PC-3 (cell line): ENCODE measurements at regions not wholly inside any gene's neighbourhood (a gene's known extent, or its start where the extent isn't known, plus 50 kb on each side); places are given as distances from the start of the nearest gene placed in this dataset.

Experiments used
- ATAC-seq: fragments of 200-7000 bp; cut with Tn5 transposase; 2 replicates; pipeline ENCODE4 v1.9.1; 2020; ENCODE audit warnings: mild to moderate bottlenecking, moderate library complexity
- BruUV-seq: library from RNA; stranded (reverse); fragments of 400-500 nt; replicated peaks from 2 replicates; lab custom pipeline; 2021; lab: Mats Ljungman, UMichigan
- CTCF ChIA-PET: fragments of 300-600 bp; sonication (Branson Sonifier 250); formaldehyde crosslinking; loops from one replicate; lab custom pipeline; 2022; ENCODE audit warnings: antibody characterized with exemption; lab: Charles Lee
- POLR2A ChIA-PET: fragments of 300-600 bp; sonication (Branson Sonifier 250); formaldehyde crosslinking; loops from one replicate; lab custom pipeline; 2022; ENCODE audit warnings: antibody characterized with exemption; ENCODE audit not compliant: unreplicated experiment; lab: Charles Lee
- DNase-seq: peaks from one replicate; pipeline ENCODE4 v3.0.0-alpha.2; 2015
- H2AFZ ChIP-seq: fragments of 300-600 bp; sonication (generic); 2 replicates; pipeline ENCODE4 v1.6.0; 2016; ENCODE audit warnings: antibody characterized with exemption, low read length
- H3F3A ChIP-seq: fragments of 300-600 bp; sonication (generic); one replicate; pipeline ENCODE4 v1.6.0; 2017; ENCODE audit warnings: antibody characterized with exemption, low read length, control low read depth, mild to moderate bottlenecking; ENCODE audit not compliant: unreplicated experiment
- H3K27ac ChIP-seq: fragments of 300-600 bp; sonication (generic); 2 replicates; pipeline ENCODE4 v1.5.1; 2016; ENCODE audit warnings: mild to moderate bottlenecking, low read length
- H3K27me3 ChIP-seq: fragments of 300-600 bp; sonication (generic); 2 replicates; pipeline ENCODE4 v1.6.1; 2016; ENCODE audit warnings: low read length, mixed read lengths
- H3K36me3 ChIP-seq: fragments of 300-600 bp; sonication (generic); 2 replicates; pipeline ENCODE4 v1.6.1; 2016; ENCODE audit warnings: low read depth, mixed run types, low read length, mixed read lengths
- H3K4me1 ChIP-seq: fragments of 300-600 bp; sonication (generic); 2 replicates; pipeline ENCODE4 v1.5.1; 2016; ENCODE audit warnings: low read length; ENCODE audit not compliant: insufficient read depth
- H3K4me2 ChIP-seq: fragments of 300-600 bp; sonication (generic); 2 replicates; pipeline ENCODE4 v1.6.0; 2016; ENCODE audit warnings: low read length
- H3K4me3 ChIP-seq: fragments of 300-600 bp; sonication (generic); 2 replicates; pipeline ENCODE4 v1.5.1; 2016; ENCODE audit warnings: mild to moderate bottlenecking, low read length, mixed read lengths
- H3K79me2 ChIP-seq: fragments of 300-600 bp; sonication (generic); 2 replicates; pipeline ENCODE4 v1.6.1; 2017; ENCODE audit warnings: low read length, mixed read lengths
- H3K9ac ChIP-seq: fragments of 300-600 bp; sonication (generic); 2 replicates; pipeline ENCODE4 v1.6.0; 2016; ENCODE audit warnings: mild to moderate bottlenecking, low read length
- H3K9me2 ChIP-seq: fragments of 300-600 bp; sonication (generic); replicated peaks from 2 replicates; pipeline ENCODE4 v1.6.1; 2016; ENCODE audit warnings: mixed run types, low read length, mixed read lengths
- H3K9me3 ChIP-seq: fragments of 300-600 bp; sonication (generic); 2 replicates; pipeline ENCODE4 v1.6.1; 2016; ENCODE audit warnings: low read length, mixed read lengths
- H4K20me1 ChIP-seq: fragments of 300-600 bp; sonication (generic); 2 replicates; pipeline ENCODE4 v1.6.1; 2016; ENCODE audit warnings: low read length, mixed read lengths
- CTCF ChIP-seq: fragments of 300-600 bp; sonication (generic); conservative IDR thresholded peaks from 2 replicates; pipeline ENCODE4 v1.5.1; 2017; ENCODE audit warnings: antibody characterized with exemption, low read depth, mild to moderate bottlenecking, low read length
- EZH2 ChIP-seq: fragments of 300-600 bp; sonication (generic); IDR thresholded peaks from one replicate; pipeline ENCODE4 v1.6.1; 2017; ENCODE audit warnings: antibody characterized with exemption, mild to moderate bottlenecking, low read length; ENCODE audit not compliant: unreplicated experiment
- EZH2phosphoT487 ChIP-seq: fragments of 300-600 bp; sonication (generic); IDR thresholded peaks from 2 replicates; pipeline ENCODE4 v1.6.1; 2018; ENCODE audit warnings: mild to moderate bottlenecking, antibody characterized with exemption, low read length, borderline replicate concordance
- intact Hi-C: fragments of 100-400 bp; cut with micrococcal nuclease; formaldehyde crosslinking; loops from 2 replicates; pipeline ENCODE4 v1.9.0; 2023

GRCh38 chrX:78383594-78383993 lies 56.2 kb upstream of the CYSLTR1 start:
- Histone ChIP-seq H3K27me3 (no peaks in the 10 kb centered on the region), H2AFZ (no peak overlapping the region), H3K27ac (peak overlapping the region; percentile 73), H3K36me3 (no peaks in the 10 kb centered on the region), H3F3A (no peaks in the 10 kb centered on the region), H3K9me2 (no peaks in the 10 kb centered on the region), H3K4me2 (no peak overlapping the region), H3K9me3 (no peaks in the 10 kb centered on the region), H3K9ac (no peak overlapping the region; the same call in 1 of the 2 replicates), H3K4me3 (no peak overlapping the region), H4K20me1 (no peaks in the 10 kb centered on the region), H3K4me1 (peaks cover 27% of the 10 kb centered on the region), H3K79me2 (no peaks in the 10 kb centered on the region)
- no TSS peak for BruUV-seq
- DNase-seq = no peak
- ChIA-PET CTCF (no interaction called here), POLR2A (no interaction called here)
- intact Hi-C loops = no loop called here
- TF ChIP-seq EZH2phosphoT487 = no peak
- no peak for TF ChIP-seq EZH2
- no peak for TF ChIP-seq CTCF
- no peak for ATAC-seq

- H3F3A ChIP-seq = no peaks in the 10 kb centered on the region
- no TSS peak for BruUV-seq
- intact Hi-C loops = loop anchor here (5.0 to 10.0 kb wide), 5 partner anchors 46 to 256 kb away; no protein-coding TSS in a partner anchor
- H2AFZ ChIP-seq = no peak overlapping the region
- H3K9me2 ChIP-seq = no peaks in the 10 kb centered on the region
- H3K36me3 ChIP-seq = no peaks in the 10 kb centered on the region
- H3K4me3 ChIP-seq = no peak overlapping the region
- ChIA-PET CTCF (interaction anchor here (0.6 kb wide), 1 partner anchor 213 kb away, joined by 3 read pairs; no protein-coding TSS in a partner anchor), POLR2A (no interaction called here)
- H3K79me2 ChIP-seq = no peaks in the 10 kb centered on the region
- H3K4me2 ChIP-seq = peak overlapping the region; percentile 51
- no peaks in the 10 kb centered on the region for H3K9me3 ChIP-seq
- peak overlapping the region; percentile 23; the same call in 1 of the 2 replicates for H3K9ac ChIP-seq
- no peaks in the 10 kb centered on the region for H3K27me3 ChIP-seq
- DNase-seq (peak; percentile 51), ATAC-seq (no peak)
- no peaks in the 10 kb centered on the region for H4K20me1 ChIP-seq
- peaks cover 43% of the 10 kb centered on the region for H3K4me1 ChIP-seq
- H3K27ac ChIP-seq = peak overlapping the region; percentile 76
- TF ChIP-seq EZH2 (no peak), EZH2phosphoT487 (no peak), CTCF (no peak)
Observed at GRCh38 chrX:78378476-78379115, 51.2 kb upstream of the CYSLTR1 start.
